MCF 10A (cell line): ENCODE measurements at regions not wholly inside any gene's neighbourhood (a gene's known extent, or its start where the extent isn't known, plus 50 kb on each side); places are given as distances from the start of the nearest gene placed in this dataset.

Experiments
- BruUV-seq: library from RNA; stranded (reverse); fragments of 400-500 nt; replicated peaks from 2 replicates; lab custom pipeline; 2021; lab: Mats Ljungman, UMichigan
- CTCF ChIA-PET: fragments of 300-600 bp; sonication (Branson Sonifier 250); formaldehyde crosslinking; extraction: SDS; loops from one replicate; lab custom pipeline; 2021; ENCODE audit warnings: antibody characterized with exemption, inconsistent platforms; lab: Yijun Ruan, JAX
- POLR2A ChIA-PET: fragments of 300-600, 350-650 bp; sonication (Branson Sonifier 250); formaldehyde crosslinking; extraction: SDS; loops from one replicate; lab custom pipeline; 2020; ENCODE audit warnings: antibody characterized with exemption, inconsistent platforms; lab: Yijun Ruan, JAX
- DNase-seq: peaks from one replicate; pipeline ENCODE4 v3.0.0-alpha.2; 2018; ENCODE audit not compliant: unreplicated experiment
- H3K27ac Mint-ChIP-seq: one replicate; pipeline ENCODE4 v1.8.0; 2022; ENCODE audit warnings: mild to moderate bottlenecking, low read depth, mixed read lengths; ENCODE audit not compliant: unreplicated experiment
- H3K27me3 Mint-ChIP-seq: one replicate; pipeline ENCODE4 v1.8.0; 2022; ENCODE audit warnings: mixed read lengths; ENCODE audit not compliant: insufficient read depth, unreplicated experiment
- H3K36me3 Mint-ChIP-seq: one replicate; pipeline ENCODE4 v1.8.0; 2022; ENCODE audit warnings: mild to moderate bottlenecking, moderate library complexity, mixed read lengths; ENCODE audit not compliant: insufficient read depth, unreplicated experiment
- H3K4me1 Mint-ChIP-seq: one replicate; pipeline ENCODE4 v1.8.0; 2022; ENCODE audit warnings: mixed read lengths; ENCODE audit not compliant: insufficient read depth, unreplicated experiment
- H3K4me3 Mint-ChIP-seq: one replicate; pipeline ENCODE4 v1.8.0; 2022; ENCODE audit warnings: mild to moderate bottlenecking, moderate library complexity, mixed read lengths; ENCODE audit not compliant: unreplicated experiment
- H3K9me3 Mint-ChIP-seq: one replicate; pipeline ENCODE4 v1.8.0; 2022; ENCODE audit warnings: mixed read lengths; ENCODE audit not compliant: unreplicated experiment
- CTCF ChIP-seq: fragments of 200-600 bp; IDR thresholded peaks from one replicate; pipeline ENCODE4 v1.8.0; 2022; ENCODE audit warnings: antibody characterized with exemption, mild to moderate bottlenecking; ENCODE audit not compliant: unreplicated experiment
- intact Hi-C: fragments of 100-400 bp; cut with micrococcal nuclease; formaldehyde crosslinking; loops from 2 replicates; pipeline ENCODE4 v1.14.1; 2022

DNA sequence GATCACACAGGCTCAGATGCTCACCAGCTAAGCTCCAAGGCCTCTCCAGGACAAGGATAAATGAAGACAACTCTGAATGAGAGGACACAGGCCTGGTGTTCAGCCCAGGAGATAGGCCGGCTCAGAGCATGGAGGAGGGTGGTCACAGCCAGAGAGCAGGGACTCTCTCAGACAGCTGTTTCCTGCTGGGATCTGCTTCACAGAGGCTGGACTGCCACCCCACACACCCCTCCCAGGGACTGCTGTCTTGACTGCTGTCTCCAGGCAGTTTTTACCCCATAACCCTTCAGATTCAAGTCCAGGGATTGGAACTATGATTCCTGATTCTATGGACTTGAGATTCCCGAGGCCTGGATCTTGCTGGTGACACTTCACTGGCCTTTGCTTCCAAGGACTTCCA, 89.0 kb downstream of the SMIM20 start:
- Mint-ChIP-seq H3K4me3 (no peak overlapping the region), H3K9me3 (no peaks in the 10 kb centered on the region), H3K4me1 (no peaks in the 10 kb centered on the region), H3K27ac (no peak overlapping the region), H3K36me3 (no peaks in the 10 kb centered on the region), H3K27me3 (peaks cover 13% of the 10 kb centered on the region)
- DNase-seq = no peak
- TF ChIP-seq CTCF = no peak
- CTCF ChIA-PET = interaction anchor here (0.5 to 1.7 kb wide), 4 partner anchors 15 to 378 kb away, joined by 3 to 7 read pairs (median 3); no protein-coding TSS in a partner anchor
- no TSS peak for BruUV-seq
- intact Hi-C loops = no loop called here
- POLR2A ChIA-PET = no interaction called here

DNA sequence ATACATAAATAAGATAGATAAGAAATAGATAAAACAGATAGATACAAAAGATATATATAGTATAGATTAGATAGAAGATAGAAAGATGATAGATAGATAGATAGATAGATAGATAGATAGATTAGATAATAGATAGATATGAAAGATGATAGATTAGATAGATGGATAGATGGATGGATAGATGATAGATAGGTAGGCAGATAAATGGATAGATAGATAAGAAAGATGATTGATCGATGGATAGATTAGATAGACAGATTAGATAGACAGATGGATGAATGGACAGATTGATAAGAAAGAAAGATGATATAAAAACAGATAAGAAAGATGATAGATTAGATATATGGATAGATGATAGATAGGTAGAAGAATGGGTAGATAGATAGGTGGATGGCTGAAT, 90.3 kb downstream of the SMIM20 start:
- no peak overlapping the region for H3K4me3 Mint-ChIP-seq
- CTCF ChIA-PET = interaction anchor here (0.5 to 1.1 kb wide), 2 partner anchors 17 to 289 kb away, joined by 3 read pairs; no protein-coding TSS in a partner anchor
- BruUV-seq = no TSS peak
- H3K27me3 Mint-ChIP-seq = peaks cover 13% of the 10 kb centered on the region
- H3K4me1 Mint-ChIP-seq = no peaks in the 10 kb centered on the region
- DNase-seq = no peak
- no peaks in the 10 kb centered on the region for H3K9me3 Mint-ChIP-seq
- POLR2A ChIA-PET = interaction anchor here (1.2 kb wide), 1 partner anchor 42 kb away, joined by 4 read pairs; no protein-coding TSS in a partner anchor
- no peaks in the 10 kb centered on the region for H3K36me3 Mint-ChIP-seq
- no peak for TF ChIP-seq CTCF
- intact Hi-C loops = no loop called here
- no peak overlapping the region for H3K27ac Mint-ChIP-seq

GRCh38 chr4:26005764-26006163, 91.7 kb downstream of the SMIM20 start:
- no peak for DNase-seq
- Mint-ChIP-seq H3K27ac (no peak overlapping the region), H3K4me1 (no peaks in the 10 kb centered on the region), H3K27me3 (peaks cover 13% of the 10 kb centered on the region), H3K4me3 (no peak overlapping the region), H3K36me3 (no peaks in the 10 kb centered on the region), H3K9me3 (no peaks in the 10 kb centered on the region)
- no peak for TF ChIP-seq CTCF
- ChIA-PET POLR2A (interaction anchor here (0.7 to 1.3 kb wide), 2 partner anchors 9 to 71 kb away, joined by 3 read pairs; no protein-coding TSS in a partner anchor), CTCF (interaction anchor here (0.5 to 1.2 kb wide), 4 partner anchors 12 to 314 kb away, joined by 3 to 8 read pairs (median 3); no protein-coding TSS in a partner anchor)
- intact Hi-C loops = no loop called here
- BruUV-seq = no TSS peak

DNA sequence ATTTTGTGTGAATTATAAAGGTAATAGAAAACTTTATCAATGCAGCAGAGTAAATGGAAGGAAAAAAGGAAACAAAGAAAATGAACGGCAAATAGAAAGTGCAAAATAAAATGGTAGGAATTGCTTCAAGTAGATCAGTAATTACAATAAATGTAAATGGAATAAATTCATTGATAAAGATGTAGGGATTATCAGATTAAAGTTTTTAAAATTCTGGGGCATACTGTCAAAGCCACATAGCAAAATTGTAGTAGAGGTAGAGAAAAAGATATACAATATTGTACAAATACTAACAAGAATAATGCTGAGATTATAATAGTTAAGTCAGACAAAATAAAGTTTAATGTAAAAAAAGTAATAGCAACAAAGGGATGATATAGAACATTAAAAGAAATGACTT, 94.7 kb downstream of the SMIM20 start:
- no peak for TF ChIP-seq CTCF
- H3K4me1 Mint-ChIP-seq = no peaks in the 10 kb centered on the region
- H3K36me3 Mint-ChIP-seq = no peaks in the 10 kb centered on the region
- H3K4me3 Mint-ChIP-seq = no peak overlapping the region
- H3K27me3 Mint-ChIP-seq = peaks cover 40% of the 10 kb centered on the region
- no peak for DNase-seq
- intact Hi-C loops = no loop called here
- no TSS peak for BruUV-seq
- no peak overlapping the region for H3K27ac Mint-ChIP-seq
- CTCF ChIA-PET = no interaction called here
- no peaks in the 10 kb centered on the region for H3K9me3 Mint-ChIP-seq
- POLR2A ChIA-PET = interaction anchor here (0.7 kb wide), 1 partner anchor 311 kb away, joined by 3 read pairs; no protein-coding TSS in a partner anchor
